ENCODE measurements at regions not wholly inside any gene's neighbourhood (a gene's known extent, or its start where the extent isn't known, plus 50 kb on each side); places are given as distances from the start of the nearest gene placed in this dataset.

- no peak overlapping the region for H2AFZ ChIP-seq (ENCODE audit: low read length)
Observed at GRCh38 chr7:85322252-85322651, 135.4 kb upstream of the SEMA3D start.

GRCh38 chr7:85320699-85321476 is 134.0 kb upstream of the SEMA3D start:
- Histone ChIP-seq H2AFZ (ENCODE audit: low read length) (no peak overlapping the region), H3F3A (ENCODE audit: insufficient read depth, low read length) (no peaks in the 10 kb centered on the region), H3K4me1 (ENCODE audit: insufficient read depth, low read length, severe bottlenecking) (no peaks in the 10 kb centered on the region), H3K4me3 (ENCODE audit: low read depth, low read length, poor library complexity, severe bottlenecking) (no peak overlapping the region), H3K4me2 (ENCODE audit: low read length) (no peak overlapping the region), H3K9me2 (ENCODE audit: low read depth, low read length) (no peaks in the 10 kb centered on the region; the same call in 1 of the 2 replicates), H4K20me1 (ENCODE audit: insufficient read depth, low read length) (no peaks in the 10 kb centered on the region), H3K9me3 (ENCODE audit: low read length) (no peaks in the 10 kb centered on the region), H3K27me3 (ENCODE audit: insufficient read depth, low read length) (no peaks in the 10 kb centered on the region), H3K9ac (ENCODE audit: low read length) (no peak overlapping the region), H3K36me3 (ENCODE audit: insufficient read depth, low read length) (no peaks in the 10 kb centered on the region), H3K27ac (ENCODE audit: low read depth, low read length, poor library complexity, severe bottlenecking) (no peak overlapping the region), H3K79me2 (ENCODE audit: insufficient read depth, low read length) (no peaks in the 10 kb centered on the region)
- TF ChIP-seq EZH2 (IDR thresholded peaks at IDR 0.05; ENCODE audit: borderline replicate concordance, low read length) = no peak
- TF ChIP-seq, protein P1, sequence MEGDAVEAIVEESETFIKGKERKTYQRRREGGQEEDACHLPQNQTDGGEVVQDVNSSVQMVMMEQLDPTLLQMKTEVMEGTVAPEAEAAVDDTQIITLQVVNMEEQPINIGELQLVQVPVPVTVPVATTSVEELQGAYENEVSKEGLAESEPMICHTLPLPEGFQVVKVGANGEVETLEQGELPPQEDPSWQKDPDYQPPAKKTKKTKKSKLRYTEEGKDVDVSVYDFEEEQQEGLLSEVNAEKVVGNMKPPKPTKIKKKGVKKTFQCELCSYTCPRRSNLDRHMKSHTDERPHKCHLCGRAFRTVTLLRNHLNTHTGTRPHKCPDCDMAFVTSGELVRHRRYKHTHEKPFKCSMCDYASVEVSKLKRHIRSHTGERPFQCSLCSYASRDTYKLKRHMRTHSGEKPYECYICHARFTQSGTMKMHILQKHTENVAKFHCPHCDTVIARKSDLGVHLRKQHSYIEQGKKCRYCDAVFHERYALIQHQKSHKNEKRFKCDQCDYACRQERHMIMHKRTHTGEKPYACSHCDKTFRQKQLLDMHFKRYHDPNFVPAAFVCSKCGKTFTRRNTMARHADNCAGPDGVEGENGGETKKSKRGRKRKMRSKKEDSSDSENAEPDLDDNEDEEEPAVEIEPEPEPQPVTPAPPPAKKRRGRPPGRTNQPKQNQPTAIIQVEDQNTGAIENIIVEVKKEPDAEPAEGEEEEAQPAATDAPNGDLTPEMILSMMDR (IDR thresholded peaks at IDR 0.05; ENCODE audit: low read length) = no peak

More at GRCh38 chr7:85322252-85322651, 135.4 kb upstream of the SEMA3D start:
- H3K36me3 ChIP-seq (ENCODE audit: insufficient read depth, low read length) = no peaks in the 10 kb centered on the region
- no peak overlapping the region for H3K9ac ChIP-seq (ENCODE audit: low read length)
- no peaks in the 10 kb centered on the region for H3K27me3 ChIP-seq (ENCODE audit: insufficient read depth, low read length)
- H3K4me1 ChIP-seq (ENCODE audit: insufficient read depth, low read length, severe bottlenecking) = no peaks in the 10 kb centered on the region
- no peak overlapping the region for H3K4me3 ChIP-seq (ENCODE audit: low read depth, low read length, poor library complexity, severe bottlenecking)
- no peak overlapping the region for H3K4me2 ChIP-seq (ENCODE audit: low read length)
- TF ChIP-seq, protein P1 (IDR thresholded peaks at IDR 0.05; ENCODE audit: low read length) = no peak
- TF ChIP-seq EZH2 (IDR thresholded peaks at IDR 0.05; ENCODE audit: borderline replicate concordance, low read length) = no peak
- no peak overlapping the region for H3K27ac ChIP-seq (ENCODE audit: low read depth, low read length, poor library complexity, severe bottlenecking)
- no peaks in the 10 kb centered on the region for H3K79me2 ChIP-seq (ENCODE audit: insufficient read depth, low read length)
- no peaks in the 10 kb centered on the region for H3F3A ChIP-seq (ENCODE audit: insufficient read depth, low read length)
- H3K9me3 ChIP-seq (ENCODE audit: low read length) = no peaks in the 10 kb centered on the region
- no peaks in the 10 kb centered on the region for H4K20me1 ChIP-seq (ENCODE audit: insufficient read depth, low read length)
- H3K9me2 ChIP-seq (ENCODE audit: low read depth, low read length) = no peaks in the 10 kb centered on the region; the same call in 1 of the 2 replicates

DNA sequence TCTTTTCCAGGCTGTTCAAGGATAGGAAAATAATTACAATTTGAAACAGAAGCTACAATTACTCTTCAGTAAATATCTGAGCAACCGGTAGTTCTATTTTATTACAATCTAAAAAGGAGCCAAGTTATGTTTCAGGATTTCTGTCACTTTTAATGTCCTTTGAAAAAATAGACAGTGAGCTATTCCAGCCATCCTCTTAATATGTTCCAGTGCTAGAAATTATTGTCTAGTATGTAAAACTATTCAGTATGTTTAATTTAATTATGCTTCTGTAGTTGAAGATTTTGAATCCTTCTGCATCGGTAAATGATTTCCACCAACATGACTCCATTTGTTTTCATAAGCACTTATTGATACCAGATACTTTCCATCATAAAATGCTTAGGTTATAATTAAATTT is 129.6 kb upstream of the SEMA3D start:
- Histone ChIP-seq H3K4me3 (ENCODE audit: low read depth, low read length, poor library complexity, severe bottlenecking) (no peak overlapping the region), H3F3A (ENCODE audit: insufficient read depth, low read length) (no peaks in the 10 kb centered on the region), H3K4me1 (ENCODE audit: insufficient read depth, low read length, severe bottlenecking) (no peaks in the 10 kb centered on the region), H3K27ac (ENCODE audit: low read depth, low read length, poor library complexity, severe bottlenecking) (no peak overlapping the region), H3K4me2 (ENCODE audit: low read length) (no peak overlapping the region), H3K9me2 (ENCODE audit: low read depth, low read length) (no peaks in the 10 kb centered on the region; the same call in 1 of the 2 replicates), H3K27me3 (ENCODE audit: insufficient read depth, low read length) (no peaks in the 10 kb centered on the region), H3K36me3 (ENCODE audit: insufficient read depth, low read length) (no peaks in the 10 kb centered on the region), H3K79me2 (ENCODE audit: insufficient read depth, low read length) (no peaks in the 10 kb centered on the region), H4K20me1 (ENCODE audit: insufficient read depth, low read length) (no peaks in the 10 kb centered on the region), H3K9me3 (ENCODE audit: low read length) (no peaks in the 10 kb centered on the region), H3K9ac (ENCODE audit: low read length) (no peak overlapping the region), H2AFZ (ENCODE audit: low read length) (no peak overlapping the region)
- TF ChIP-seq, protein P1 (IDR thresholded peaks at IDR 0.05; ENCODE audit: low read length) = no peak
- no peak for TF ChIP-seq EZH2 (IDR thresholded peaks at IDR 0.05; ENCODE audit: borderline replicate concordance, low read length)

All from OCI-LY1 (cell line).